Neural crest cell (in vitro differentiated cells): ENCODE measurements at regions not wholly inside any gene's neighbourhood (a gene's known extent, or its start where the extent isn't known, plus 50 kb on each side); places are given as distances from the start of the nearest gene placed in this dataset.

Experiments used
- DNase-seq: peaks from one replicate; pipeline ENCODE4 v3.0.0; 2021; ENCODE audit warnings: low read depth, mixed read lengths, low spot score
- H3K27ac Mint-ChIP-seq: one replicate; pipeline ENCODE4 v1.8.0; 2021; ENCODE audit warnings: mild to moderate bottlenecking, mixed read lengths; ENCODE audit not compliant: unreplicated experiment
- H3K27me3 Mint-ChIP-seq: 2 replicates; pipeline ENCODE4 v1.8.0; 2021; ENCODE audit warnings: low read depth, mild to moderate bottlenecking, mixed read lengths
- H3K36me3 Mint-ChIP-seq: 2 replicates; pipeline ENCODE4 v1.8.0; 2021; ENCODE audit warnings: low read depth, mild to moderate bottlenecking, mixed read lengths
- H3K4me1 Mint-ChIP-seq: 2 replicates; pipeline ENCODE4 v1.8.0; 2021; ENCODE audit warnings: mixed read lengths
- H3K4me3 Mint-ChIP-seq: one replicate; pipeline ENCODE4 v1.8.0; 2021; ENCODE audit warnings: mild to moderate bottlenecking, mixed read lengths
- H3K9me3 Mint-ChIP-seq: 2 replicates; pipeline ENCODE4 v1.8.0; 2021; ENCODE audit warnings: mixed read lengths
- CTCF ChIP-seq: fragments of 200-600 bp; sonication (generic); conservative IDR thresholded peaks from 2 replicates; pipeline ENCODE4 v1.5.0; 2021; ENCODE audit warnings: antibody characterized with exemption, mild to moderate bottlenecking

GRCh38 chr18:75507636-75508035 is 80.1 kb upstream of the SMIM21 start:
- Mint-ChIP-seq H3K4me1 (no peaks in the 10 kb centered on the region), H3K4me3 (no peak overlapping the region), H3K27me3 (no peaks in the 10 kb centered on the region), H3K27ac (no peak overlapping the region), H3K9me3 (peaks cover 9% of the 10 kb centered on the region), H3K36me3 (peaks cover 4% of the 10 kb centered on the region)
- no peak for DNase-seq
- TF ChIP-seq CTCF, result no peak

GRCh38 chr18:75506913-75507312 is 79.4 kb upstream of the SMIM21 start:
- Mint-ChIP-seq H3K27me3 (no peaks in the 10 kb centered on the region), H3K9me3 (peaks cover 3% of the 10 kb centered on the region), H3K36me3 (no peaks in the 10 kb centered on the region), H3K4me1 (no peaks in the 10 kb centered on the region), H3K27ac (no peak overlapping the region), H3K4me3 (no peak overlapping the region)
- TF ChIP-seq CTCF, result no peak
- no peak for DNase-seq

GRCh38 chr18:75504469-75504868 is 77.0 kb upstream of the SMIM21 start:
- no peak overlapping the region for H3K4me3 Mint-ChIP-seq
- no peaks in the 10 kb centered on the region for H3K36me3 Mint-ChIP-seq
- no peaks in the 10 kb centered on the region for H3K4me1 Mint-ChIP-seq
- H3K27ac Mint-ChIP-seq, result no peak overlapping the region
- no peaks in the 10 kb centered on the region for H3K27me3 Mint-ChIP-seq
- no peak for DNase-seq
- no peaks in the 10 kb centered on the region for H3K9me3 Mint-ChIP-seq
- no peak for TF ChIP-seq CTCF

GRCh38 chr18:75503615-75504014 is 76.1 kb upstream of the SMIM21 start:
- no peak for DNase-seq
- Mint-ChIP-seq H3K9me3 (no peaks in the 10 kb centered on the region), H3K4me3 (no peak overlapping the region), H3K27ac (no peak overlapping the region), H3K36me3 (no peaks in the 10 kb centered on the region), H3K27me3 (no peaks in the 10 kb centered on the region), H3K4me1 (no peaks in the 10 kb centered on the region)
- no peak for TF ChIP-seq CTCF

- DNase-seq, result no peak
- no peak for TF ChIP-seq CTCF
- H3K36me3 Mint-ChIP-seq, result no peaks in the 10 kb centered on the region
- H3K27me3 Mint-ChIP-seq, result no peaks in the 10 kb centered on the region
- no peak overlapping the region for H3K27ac Mint-ChIP-seq
- no peak overlapping the region for H3K4me3 Mint-ChIP-seq
- H3K4me1 Mint-ChIP-seq, result no peaks in the 10 kb centered on the region
- no peaks in the 10 kb centered on the region for H3K9me3 Mint-ChIP-seq
Observed at GRCh38 chr18:75502286-75502685, 74.8 kb upstream of the SMIM21 start.

GRCh38 chr18:75500545-75500944 is 73.0 kb upstream of the SMIM21 start:
- no peaks in the 10 kb centered on the region for H3K4me1 Mint-ChIP-seq
- no peaks in the 10 kb centered on the region for H3K36me3 Mint-ChIP-seq
- H3K27me3 Mint-ChIP-seq, result no peaks in the 10 kb centered on the region
- H3K4me3 Mint-ChIP-seq, result no peak overlapping the region
- DNase-seq, result no peak
- TF ChIP-seq CTCF, result no peak
- H3K27ac Mint-ChIP-seq, result no peak overlapping the region
- H3K9me3 Mint-ChIP-seq, result no peaks in the 10 kb centered on the region
